ENCODE measurements at regions not wholly inside any gene's neighbourhood (a gene's known extent, or its start where the extent isn't known, plus 50 kb on each side); places are given as distances from the start of the nearest gene placed in this dataset.

- TF ChIP-seq, protein P1, sequence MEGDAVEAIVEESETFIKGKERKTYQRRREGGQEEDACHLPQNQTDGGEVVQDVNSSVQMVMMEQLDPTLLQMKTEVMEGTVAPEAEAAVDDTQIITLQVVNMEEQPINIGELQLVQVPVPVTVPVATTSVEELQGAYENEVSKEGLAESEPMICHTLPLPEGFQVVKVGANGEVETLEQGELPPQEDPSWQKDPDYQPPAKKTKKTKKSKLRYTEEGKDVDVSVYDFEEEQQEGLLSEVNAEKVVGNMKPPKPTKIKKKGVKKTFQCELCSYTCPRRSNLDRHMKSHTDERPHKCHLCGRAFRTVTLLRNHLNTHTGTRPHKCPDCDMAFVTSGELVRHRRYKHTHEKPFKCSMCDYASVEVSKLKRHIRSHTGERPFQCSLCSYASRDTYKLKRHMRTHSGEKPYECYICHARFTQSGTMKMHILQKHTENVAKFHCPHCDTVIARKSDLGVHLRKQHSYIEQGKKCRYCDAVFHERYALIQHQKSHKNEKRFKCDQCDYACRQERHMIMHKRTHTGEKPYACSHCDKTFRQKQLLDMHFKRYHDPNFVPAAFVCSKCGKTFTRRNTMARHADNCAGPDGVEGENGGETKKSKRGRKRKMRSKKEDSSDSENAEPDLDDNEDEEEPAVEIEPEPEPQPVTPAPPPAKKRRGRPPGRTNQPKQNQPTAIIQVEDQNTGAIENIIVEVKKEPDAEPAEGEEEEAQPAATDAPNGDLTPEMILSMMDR (IDR thresholded peaks at IDR 0.05), result no peak
- TF ChIP-seq POLR2AphosphoS5 (IDR thresholded peaks at IDR 0.05), result no peak
- no peak for TF ChIP-seq POLR2A (IDR thresholded peaks at IDR 0.05)
Observed at GRCh38 chr13:75932636-75933035, 296.5 kb downstream of the LMO7 start.

Data from sigmoid colon (tissue), 4 donors.